ENCODE measurements at regions not wholly inside any gene's neighbourhood (a gene's known extent, or its start where the extent isn't known, plus 50 kb on each side); places are given as distances from the start of the nearest gene placed in this dataset.
A peak's percentile ranks its signal among the peaks of the same experiment; 100 is the strongest.

- Histone ChIP-seq H3K4me1 (ENCODE audit: control insufficient read depth, low read depth, low read length) (peaks cover 10% of the 10 kb centered on the region), H3K23ac (ENCODE audit: low read length) (no peak overlapping the region), H4K8ac (ENCODE audit: low read depth, low read length) (no peak overlapping the region), H3K79me2 (ENCODE audit: control insufficient read depth, insufficient read depth, low read length) (no peaks in the 10 kb centered on the region), H3K18ac (ENCODE audit: low read length) (no peak overlapping the region), H3K36me3 (ENCODE audit: control insufficient read depth, insufficient read depth, low read length) (no peaks in the 10 kb centered on the region), H3K4ac (ENCODE audit: low read depth, low read length) (no peak overlapping the region), H2BK5ac (ENCODE audit: low read length) (peak overlapping the region; percentile 50), H3K27ac (ENCODE audit: low read depth, low read length) (no peak overlapping the region), H3K56ac (ENCODE audit: low read length) (peak overlapping the region; percentile 56), H2AK5ac (ENCODE audit: low read length) (no peak overlapping the region), H2BK15ac (replicated peaks; ENCODE audit: low read depth) (no peak overlapping the region), H3K79me1 (ENCODE audit: low read length) (no peaks in the 10 kb centered on the region), H4K5ac (ENCODE audit: low read length) (no peak overlapping the region), H3K4me3 (ENCODE audit: low read length) (no peak overlapping the region), H3K27me3 (ENCODE audit: insufficient read depth, low read length, poor library complexity) (no peaks in the 10 kb centered on the region), H2BK120ac (ENCODE audit: low read depth, low read length) (no peak overlapping the region), H3K9ac (ENCODE audit: low read length) (no peak overlapping the region), H3K4me2 (ENCODE audit: low read length) (no peak overlapping the region)
- no peak for DNase-seq
- no CpG with 5 or more reads among the region's 13 CpGs for WGBS (ENCODE audit: extremely low coverage, insufficient coverage, low lambda C conversion rate)
Measured at GRCh38 chr18:8949206-8949605, 153.3 kb upstream of the NDUFV2 start.

GRCh38 chr18:8951491-8951890, 151.0 kb upstream of the NDUFV2 start:
- Histone ChIP-seq H3K23ac (ENCODE audit: low read length) (no peak overlapping the region), H3K18ac (ENCODE audit: low read length) (no peak overlapping the region), H4K8ac (ENCODE audit: low read depth, low read length) (no peak overlapping the region), H3K4me1 (ENCODE audit: control insufficient read depth, low read depth, low read length) (peaks cover 10% of the 10 kb centered on the region), H3K56ac (ENCODE audit: low read length) (no peak overlapping the region), H2BK5ac (ENCODE audit: low read length) (no peak overlapping the region), H2BK15ac (replicated peaks; ENCODE audit: low read depth) (no peak overlapping the region), H3K4me2 (ENCODE audit: low read length) (no peak overlapping the region), H2BK120ac (ENCODE audit: low read depth, low read length) (no peak overlapping the region), H3K4ac (ENCODE audit: low read depth, low read length) (no peak overlapping the region), H3K9ac (ENCODE audit: low read length) (no peak overlapping the region), H3K27me3 (ENCODE audit: insufficient read depth, low read length, poor library complexity) (no peaks in the 10 kb centered on the region), H3K4me3 (ENCODE audit: low read length) (no peak overlapping the region), H3K36me3 (ENCODE audit: control insufficient read depth, insufficient read depth, low read length) (no peaks in the 10 kb centered on the region), H3K79me1 (ENCODE audit: low read length) (no peaks in the 10 kb centered on the region), H2AK5ac (ENCODE audit: low read length) (no peak overlapping the region), H3K27ac (ENCODE audit: low read depth, low read length) (no peak overlapping the region), H3K79me2 (ENCODE audit: control insufficient read depth, insufficient read depth, low read length) (no peaks in the 10 kb centered on the region), H4K5ac (ENCODE audit: low read length) (no peak overlapping the region)
- WGBS (ENCODE audit: extremely low coverage, insufficient coverage, low lambda C conversion rate): no CpG with 5 or more reads among the region's 2 CpGs
- no peak for DNase-seq

GRCh38 chr18:8952174-8952573, 150.3 kb upstream of the NDUFV2 start:
- H3K4me1 ChIP-seq (ENCODE audit: control insufficient read depth, low read depth, low read length): peaks cover 10% of the 10 kb centered on the region
- no peak overlapping the region for H3K27ac ChIP-seq (ENCODE audit: low read depth, low read length)
- no peak overlapping the region for H3K4me2 ChIP-seq (ENCODE audit: low read length)
- no peaks in the 10 kb centered on the region for H3K79me1 ChIP-seq (ENCODE audit: low read length)
- H2AK5ac ChIP-seq (ENCODE audit: low read length): peak overlapping the region; percentile 55
- no CpG with 5 or more reads among the region's 5 CpGs for WGBS (ENCODE audit: extremely low coverage, insufficient coverage, low lambda C conversion rate)
- H3K79me2 ChIP-seq (ENCODE audit: control insufficient read depth, insufficient read depth, low read length): no peaks in the 10 kb centered on the region
- H2BK5ac ChIP-seq (ENCODE audit: low read length): no peak overlapping the region
- H4K5ac ChIP-seq (ENCODE audit: low read length): no peak overlapping the region
- no peak overlapping the region for H3K9ac ChIP-seq (ENCODE audit: low read length)
- no peak overlapping the region for H3K23ac ChIP-seq (ENCODE audit: low read length)
- H3K56ac ChIP-seq (ENCODE audit: low read length): no peak overlapping the region
- H3K4me3 ChIP-seq (ENCODE audit: low read length): no peak overlapping the region
- DNase-seq: no peak
- H3K18ac ChIP-seq (ENCODE audit: low read length): no peak overlapping the region
- no peaks in the 10 kb centered on the region for H3K27me3 ChIP-seq (ENCODE audit: insufficient read depth, low read length, poor library complexity)
- H4K8ac ChIP-seq (ENCODE audit: low read depth, low read length): no peak overlapping the region
- H2BK15ac ChIP-seq (replicated peaks; ENCODE audit: low read depth): no peak overlapping the region
- H3K36me3 ChIP-seq (ENCODE audit: control insufficient read depth, insufficient read depth, low read length): no peaks in the 10 kb centered on the region
- no peak overlapping the region for H3K4ac ChIP-seq (ENCODE audit: low read depth, low read length)
- H2BK120ac ChIP-seq (ENCODE audit: low read depth, low read length): no peak overlapping the region

GRCh38 chr18:8952769-8953760, 149.4 kb upstream of the NDUFV2 start:
- no peak overlapping the region for H3K23ac ChIP-seq (ENCODE audit: low read length)
- H3K4me1 ChIP-seq (ENCODE audit: control insufficient read depth, low read depth, low read length): peaks cover 8% of the 10 kb centered on the region
- no peaks in the 10 kb centered on the region for H3K79me2 ChIP-seq (ENCODE audit: control insufficient read depth, insufficient read depth, low read length)
- WGBS (ENCODE audit: extremely low coverage, insufficient coverage, low lambda C conversion rate): no CpG with 5 or more reads among the region's 10 CpGs
- H2BK120ac ChIP-seq (ENCODE audit: low read depth, low read length): no peak overlapping the region
- no peak for DNase-seq
- H2BK15ac ChIP-seq (replicated peaks; ENCODE audit: low read depth): no peak overlapping the region
- H2AK5ac ChIP-seq (ENCODE audit: low read length): no peak overlapping the region
- H3K4ac ChIP-seq (ENCODE audit: low read depth, low read length): no peak overlapping the region
- H3K18ac ChIP-seq (ENCODE audit: low read length): no peak overlapping the region
- H4K5ac ChIP-seq (ENCODE audit: low read length): no peak overlapping the region
- no peak overlapping the region for H4K8ac ChIP-seq (ENCODE audit: low read depth, low read length)
- no peak overlapping the region for H2BK5ac ChIP-seq (ENCODE audit: low read length)
- H3K4me2 ChIP-seq (ENCODE audit: low read length): no peak overlapping the region
- no peak overlapping the region for H3K9ac ChIP-seq (ENCODE audit: low read length)
- H3K79me1 ChIP-seq (ENCODE audit: low read length): no peaks in the 10 kb centered on the region
- no peak overlapping the region for H3K4me3 ChIP-seq (ENCODE audit: low read length)
- H3K36me3 ChIP-seq (ENCODE audit: control insufficient read depth, insufficient read depth, low read length): no peaks in the 10 kb centered on the region
- H3K27me3 ChIP-seq (ENCODE audit: insufficient read depth, low read length, poor library complexity): no peaks in the 10 kb centered on the region
- H3K27ac ChIP-seq (ENCODE audit: low read depth, low read length): no peak overlapping the region
- H3K56ac ChIP-seq (ENCODE audit: low read length): no peak overlapping the region

- H4K8ac ChIP-seq (ENCODE audit: low read depth, low read length): no peak overlapping the region
- H3K18ac ChIP-seq (ENCODE audit: low read length): peak overlapping the region; percentile 53
- H3K4me1 ChIP-seq (ENCODE audit: control insufficient read depth, low read depth, low read length): peaks cover 8% of the 10 kb centered on the region
- H3K9ac ChIP-seq (ENCODE audit: low read length): no peak overlapping the region
- no peak overlapping the region for H3K4me3 ChIP-seq (ENCODE audit: low read length)
- no peaks in the 10 kb centered on the region for H3K79me2 ChIP-seq (ENCODE audit: control insufficient read depth, insufficient read depth, low read length)
- no peak overlapping the region for H3K56ac ChIP-seq (ENCODE audit: low read length)
- H3K23ac ChIP-seq (ENCODE audit: low read length): no peak overlapping the region
- H3K4me2 ChIP-seq (ENCODE audit: low read length): no peak overlapping the region
- H4K5ac ChIP-seq (ENCODE audit: low read length): no peak overlapping the region
- no peak overlapping the region for H2AK5ac ChIP-seq (ENCODE audit: low read length)
- no peaks in the 10 kb centered on the region for H3K27me3 ChIP-seq (ENCODE audit: insufficient read depth, low read length, poor library complexity)
- no peak overlapping the region for H2BK120ac ChIP-seq (ENCODE audit: low read depth, low read length)
- no peak for DNase-seq
- no peak overlapping the region for H2BK15ac ChIP-seq (replicated peaks; ENCODE audit: low read depth)
- no peaks in the 10 kb centered on the region for H3K36me3 ChIP-seq (ENCODE audit: control insufficient read depth, insufficient read depth, low read length)
- H3K79me1 ChIP-seq (ENCODE audit: low read length): no peaks in the 10 kb centered on the region
- H2BK5ac ChIP-seq (ENCODE audit: low read length): no peak overlapping the region
- H3K27ac ChIP-seq (ENCODE audit: low read depth, low read length): no peak overlapping the region
- no peak overlapping the region for H3K4ac ChIP-seq (ENCODE audit: low read depth, low read length)
Measured at GRCh38 chr18:8957731-8958130, 144.8 kb upstream of the NDUFV2 start.

- Histone ChIP-seq H2AK5ac (ENCODE audit: low read length) (no peak overlapping the region), H3K4ac (ENCODE audit: low read depth, low read length) (peak overlapping the region; percentile 6), H3K36me3 (ENCODE audit: control insufficient read depth, insufficient read depth, low read length) (no peaks in the 10 kb centered on the region), H3K18ac (ENCODE audit: low read length) (no peak overlapping the region), H4K8ac (ENCODE audit: low read depth, low read length) (no peak overlapping the region), H3K4me2 (ENCODE audit: low read length) (no peak overlapping the region), H3K56ac (ENCODE audit: low read length) (no peak overlapping the region), H3K9ac (ENCODE audit: low read length) (no peak overlapping the region), H3K27ac (ENCODE audit: low read depth, low read length) (no peak overlapping the region), H4K5ac (ENCODE audit: low read length) (no peak overlapping the region), H3K23ac (ENCODE audit: low read length) (no peak overlapping the region), H3K4me1 (ENCODE audit: control insufficient read depth, low read depth, low read length) (peaks cover 8% of the 10 kb centered on the region), H2BK15ac (replicated peaks; ENCODE audit: low read depth) (no peak overlapping the region), H3K79me2 (ENCODE audit: control insufficient read depth, insufficient read depth, low read length) (no peaks in the 10 kb centered on the region), H3K4me3 (ENCODE audit: low read length) (no peak overlapping the region), H3K79me1 (ENCODE audit: low read length) (no peaks in the 10 kb centered on the region), H2BK5ac (ENCODE audit: low read length) (no peak overlapping the region), H2BK120ac (ENCODE audit: low read depth, low read length) (no peak overlapping the region), H3K27me3 (ENCODE audit: insufficient read depth, low read length, poor library complexity) (no peaks in the 10 kb centered on the region)
- DNase-seq: no peak
- no CpG with 5 or more reads among the region's 3 CpGs for WGBS (ENCODE audit: extremely low coverage, insufficient coverage, low lambda C conversion rate)
Measured at GRCh38 chr18:8958660-8959059, 143.8 kb upstream of the NDUFV2 start.
